OCI-LY3 (cell line): ENCODE measurements at regions not wholly inside any gene's neighbourhood (a gene's known extent, or its start where the extent isn't known, plus 50 kb on each side); places are given as distances from the start of the nearest gene placed in this dataset.

Source experiments
- EZH2phosphoT487 ChIP-seq: fragments of 200-600 bp; shearing (Covaris generic); IDR thresholded peaks from 2 replicates; pipeline ENCODE4 v1.6.1; 2018; ENCODE audit warnings: antibody characterized with exemption, mixed run types, low read depth
- TF ChIP-seq, protein P1 (sequence below): fragments of 200-600, 300-600 bp; sonication (generic); IDR thresholded peaks from 2 replicates; pipeline ENCODE4 v1.5.1; 2014; ENCODE audit warnings: antibody characterized with exemption, low read length, low read depth

- TF ChIP-seq, protein P1, sequence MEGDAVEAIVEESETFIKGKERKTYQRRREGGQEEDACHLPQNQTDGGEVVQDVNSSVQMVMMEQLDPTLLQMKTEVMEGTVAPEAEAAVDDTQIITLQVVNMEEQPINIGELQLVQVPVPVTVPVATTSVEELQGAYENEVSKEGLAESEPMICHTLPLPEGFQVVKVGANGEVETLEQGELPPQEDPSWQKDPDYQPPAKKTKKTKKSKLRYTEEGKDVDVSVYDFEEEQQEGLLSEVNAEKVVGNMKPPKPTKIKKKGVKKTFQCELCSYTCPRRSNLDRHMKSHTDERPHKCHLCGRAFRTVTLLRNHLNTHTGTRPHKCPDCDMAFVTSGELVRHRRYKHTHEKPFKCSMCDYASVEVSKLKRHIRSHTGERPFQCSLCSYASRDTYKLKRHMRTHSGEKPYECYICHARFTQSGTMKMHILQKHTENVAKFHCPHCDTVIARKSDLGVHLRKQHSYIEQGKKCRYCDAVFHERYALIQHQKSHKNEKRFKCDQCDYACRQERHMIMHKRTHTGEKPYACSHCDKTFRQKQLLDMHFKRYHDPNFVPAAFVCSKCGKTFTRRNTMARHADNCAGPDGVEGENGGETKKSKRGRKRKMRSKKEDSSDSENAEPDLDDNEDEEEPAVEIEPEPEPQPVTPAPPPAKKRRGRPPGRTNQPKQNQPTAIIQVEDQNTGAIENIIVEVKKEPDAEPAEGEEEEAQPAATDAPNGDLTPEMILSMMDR, result no peak
- TF ChIP-seq EZH2phosphoT487, result no peak
These were observed 596.3 kb upstream of the TENM3 start for GRCh38 chr4:181646864-181647263.
